Lower leg skin (tissue), 3 donors: ENCODE measurements at regions not wholly inside any gene's neighbourhood (a gene's known extent, or its start where the extent isn't known, plus 50 kb on each side); places are given as distances from the start of the nearest gene placed in this dataset.

Experiments used
- CTCF ChIP-seq, 3 donors: fragments of 450-650 bp; IDR thresholded peaks; one replicate each; pipeline ENCODE4 v1.5.1; 2016; ENCODE audit warnings: antibody characterized with exemption in 3 of 3, mild to moderate bottlenecking in 3 of 3, moderate library complexity in 2 of 3
- POLR2A ChIP-seq, 2 donors: fragments of 450-650 bp; IDR thresholded peaks; one replicate each; pipeline ENCODE4 v1.6.1; 2016 to 2017; ENCODE audit warnings: antibody characterized with exemption in 2 of 2, mild to moderate bottlenecking in 1 of 2, moderate library complexity in 1 of 2

- no peak for TF ChIP-seq POLR2A (IDR thresholded peaks at IDR 0.05)
- TF ChIP-seq CTCF (IDR thresholded peaks at IDR 0.05): no peak
Observed at GRCh38 chrX:114210879-114211278, 373.0 kb upstream of the HTR2C start.
